ENCODE measurements at regions not wholly inside any gene's neighbourhood (a gene's known extent, or its start where the extent isn't known, plus 50 kb on each side); places are given as distances from the start of the nearest gene placed in this dataset.
"Not testable (repeated sequence)": the region's sequence is repeated elsewhere in the genome, so short reads cannot be mapped to it uniquely, and the experiment has no call there.

DNA sequence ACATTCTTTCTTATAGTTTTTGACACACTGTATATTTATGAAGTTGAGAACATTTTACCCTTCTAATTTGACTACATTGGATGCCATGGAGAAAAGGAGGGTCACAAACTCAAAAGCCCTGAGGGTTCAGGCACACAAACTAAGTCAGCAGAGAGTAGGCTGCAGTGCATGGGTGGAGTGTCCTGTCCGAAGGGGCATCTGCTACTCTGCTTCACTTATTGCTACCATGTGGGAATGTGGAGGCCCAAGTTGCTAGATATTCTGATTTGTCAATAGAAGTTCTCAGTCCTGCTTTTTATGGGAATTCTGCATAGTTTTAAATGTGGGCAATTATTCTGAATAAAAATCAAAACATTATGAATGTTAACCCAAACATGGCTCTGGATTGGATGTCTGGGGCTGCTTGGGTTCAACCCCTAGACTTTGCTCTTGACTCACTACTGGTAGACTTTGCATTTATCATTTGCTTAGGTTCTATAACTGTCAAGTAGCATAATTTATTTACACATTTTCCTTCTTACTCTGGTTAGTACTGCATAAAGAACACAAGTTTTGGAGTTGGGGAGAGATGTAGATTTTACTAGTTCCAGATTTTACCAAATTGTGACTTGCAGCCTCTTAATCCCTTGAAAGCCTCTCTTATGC, 255.1 kb downstream of the SPRY1 start:
- WGBS, 10 experiments = 0 to 100% (median 60%) methylated on average over 1 of the region's 1 CpG; no CpG with 5 or more reads in 6 of the 10 experiments
- peak in 3 of 8 experiments; percentile 44 to 63 (median 58) for ATAC-seq (replicated peaks in 6 of 8)
- Histone ChIP-seq H3K27ac (no peak overlapping the region), H3K4me1 (replicated peaks in 1 of 2) (peaks cover 13 to 18% of the 10 kb centered on the region in 2 donors), H3K4me3 (no peak overlapping the region)
- in situ Hi-C loops (cut with MboI; ENCODE audit: low pct_unique_long_range_greater_than_20kb in 2 of 9, low sequenced_read_pairs in 9 of 9, unreplicated experiment in 9 of 9) = loop anchor here in 3 of 9 experiments (25.0 kb wide), 4 partner anchors 239 to 564 kb away; partner anchors contain the start of gene SPRY1 (in 2 of the 3)

DNA sequence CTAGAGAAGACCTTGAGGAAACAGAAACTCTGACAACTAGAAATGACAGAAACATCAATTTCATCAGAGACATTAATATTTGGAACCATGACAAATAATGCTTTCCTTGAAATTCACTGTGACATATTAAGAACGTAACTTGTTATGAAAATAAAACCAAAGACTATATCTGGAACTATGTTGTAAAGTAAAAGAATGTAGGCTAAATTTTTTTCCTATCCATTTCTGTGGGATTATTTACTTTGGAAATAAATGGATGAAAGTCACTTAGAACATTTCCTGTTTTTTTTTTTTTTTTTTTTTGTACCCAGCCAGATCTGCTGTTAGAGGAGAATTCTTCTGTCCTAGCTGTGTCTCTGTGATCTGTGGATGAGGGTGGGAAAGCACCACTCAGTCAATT, 255.9 kb downstream of the SPRY1 start:
- WGBS, 10 experiments = 83 to 100% (median 100%) methylated on average over 1 of the region's 1 CpG; no CpG with 5 or more reads in 1 of the 10 experiments
- ATAC-seq (replicated peaks in 6 of 8) = no peak
- in situ Hi-C loops (cut with MboI; ENCODE audit: low pct_unique_long_range_greater_than_20kb in 2 of 9, low sequenced_read_pairs in 9 of 9, unreplicated experiment in 9 of 9) = loop anchor here in 3 of 9 experiments (25.0 kb wide), 4 partner anchors 240 to 565 kb away; partner anchors contain the start of gene SPRY1 (in 2 of the 3)

DNA sequence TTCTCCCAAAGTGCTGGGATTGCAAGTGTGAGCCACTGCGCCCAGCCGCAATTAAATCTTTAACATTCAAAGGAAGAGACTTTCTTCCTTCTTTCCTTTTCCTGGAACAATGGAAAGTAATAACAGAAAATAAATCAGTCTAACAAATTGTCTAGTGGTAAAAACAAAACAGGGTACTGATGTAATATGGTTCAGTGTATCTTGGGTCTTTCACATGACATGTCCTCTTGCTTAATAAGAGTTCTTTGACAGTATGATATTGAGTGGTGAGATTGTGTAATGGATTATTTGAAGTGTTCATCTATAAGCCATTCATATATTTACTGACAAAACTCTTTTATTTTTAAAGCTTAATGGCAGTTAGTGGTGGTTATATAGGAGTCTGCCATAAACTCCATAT, 256.6 kb downstream of the SPRY1 start:
- in situ Hi-C loops (cut with MboI; ENCODE audit: low pct_unique_long_range_greater_than_20kb in 2 of 9, low sequenced_read_pairs in 9 of 9, unreplicated experiment in 9 of 9) = loop anchor here in 3 of 9 experiments (25.0 kb wide), 4 partner anchors 241 to 566 kb away; partner anchors contain the start of gene SPRY1 (in 2 of the 3)
- peaks cover 13 to 18% of the 10 kb centered on the region in 2 donors for H3K4me1 ChIP-seq (replicated peaks in 1 of 2)
- no peak overlapping the region for H3K4me3 ChIP-seq
- no peak overlapping the region for H3K27ac ChIP-seq
- no peak for ATAC-seq (replicated peaks in 6 of 8)
- 88 to 100% (median 100%) methylated on average over 2 of the region's 2 CpGs; no CpG with 5 or more reads in 5 of the 10 experiments for WGBS, 10 experiments

More for the DNA sequence above, 255.9 kb downstream of the SPRY1 start:
- no peak overlapping the region for H3K27ac ChIP-seq
- H3K4me1 ChIP-seq (replicated peaks in 1 of 2) = peaks cover 13 to 18% of the 10 kb centered on the region in 2 donors
- no peak overlapping the region for H3K4me3 ChIP-seq

DNA sequence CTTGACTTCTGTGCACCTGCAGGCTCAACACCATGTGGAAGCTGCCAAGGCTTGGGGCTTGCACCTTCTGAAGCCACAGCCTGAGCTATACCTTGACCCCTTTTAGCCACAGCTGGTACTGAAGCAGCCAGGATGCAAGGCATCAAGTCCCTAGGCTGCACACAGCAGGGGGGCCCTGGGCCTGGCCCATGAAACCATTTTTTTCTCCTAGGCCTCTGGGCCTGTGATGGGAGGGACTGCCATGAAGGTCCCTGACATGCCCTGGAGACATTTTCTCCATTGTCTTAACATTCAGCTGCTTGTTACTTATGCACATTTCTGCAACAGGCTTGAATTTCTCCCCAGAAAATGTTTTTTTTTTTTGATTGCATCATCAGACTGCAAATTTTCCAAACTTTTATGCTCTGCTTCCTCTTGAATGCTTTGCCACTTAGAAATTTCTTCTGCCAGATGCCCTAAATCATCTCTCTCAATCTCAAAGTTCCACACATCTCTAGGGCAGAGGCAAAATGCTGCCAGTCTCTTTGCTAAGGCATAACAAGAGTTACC, 260.2 kb downstream of the SPRY1 start:
- H3K4me3 ChIP-seq; H3K4me1 ChIP-seq (replicated peaks in 1 of 2); H3K27ac ChIP-seq: not testable (repeated sequence)
- peak in 1 of 8 experiments; percentile 38 for ATAC-seq (replicated peaks in 6 of 8)
- in situ Hi-C loops (cut with MboI; ENCODE audit: low pct_unique_long_range_greater_than_20kb in 2 of 9, low sequenced_read_pairs in 9 of 9, unreplicated experiment in 9 of 9) = loop anchor here in 3 of 9 experiments (25.0 kb wide), 4 partner anchors 245 to 570 kb away; partner anchors contain the start of gene SPRY1 (in 2 of the 3)

DNA sequence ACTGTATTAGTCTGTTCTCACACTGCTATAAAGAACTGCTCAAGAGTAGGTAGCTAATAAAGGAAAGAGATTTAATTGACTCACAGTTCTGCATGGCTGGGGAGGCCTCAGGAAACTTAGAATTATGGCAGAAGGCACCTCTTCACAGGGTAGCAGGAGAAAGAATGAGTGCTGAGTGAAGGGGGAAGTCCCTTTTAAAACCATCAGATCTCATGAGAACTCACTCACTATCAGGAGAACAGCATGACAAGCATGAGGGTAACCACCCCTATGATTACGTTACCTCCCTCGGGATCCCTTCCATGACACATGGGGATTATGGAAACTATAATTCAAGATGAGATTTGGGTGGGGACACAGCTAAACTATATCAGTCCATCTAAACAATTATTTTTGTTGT, 261.0 kb downstream of the SPRY1 start:
- ATAC-seq (replicated peaks in 6 of 8); H3K4me1 ChIP-seq (replicated peaks in 1 of 2); H3K4me3 ChIP-seq; H3K27ac ChIP-seq: not testable (repeated sequence)
- in situ Hi-C loops (cut with MboI; ENCODE audit: low pct_unique_long_range_greater_than_20kb in 2 of 9, low sequenced_read_pairs in 9 of 9, unreplicated experiment in 9 of 9) = loop anchor here in 3 of 9 experiments (25.0 kb wide), 4 partner anchors 245 to 570 kb away; partner anchors contain the start of gene SPRY1 (in 2 of the 3)
- WGBS, 10 experiments = 80 to 100% (median 100%) methylated on average over 1 to 2 of the region's 2 CpGs; no CpG with 5 or more reads in 5 of the 10 experiments

DNA sequence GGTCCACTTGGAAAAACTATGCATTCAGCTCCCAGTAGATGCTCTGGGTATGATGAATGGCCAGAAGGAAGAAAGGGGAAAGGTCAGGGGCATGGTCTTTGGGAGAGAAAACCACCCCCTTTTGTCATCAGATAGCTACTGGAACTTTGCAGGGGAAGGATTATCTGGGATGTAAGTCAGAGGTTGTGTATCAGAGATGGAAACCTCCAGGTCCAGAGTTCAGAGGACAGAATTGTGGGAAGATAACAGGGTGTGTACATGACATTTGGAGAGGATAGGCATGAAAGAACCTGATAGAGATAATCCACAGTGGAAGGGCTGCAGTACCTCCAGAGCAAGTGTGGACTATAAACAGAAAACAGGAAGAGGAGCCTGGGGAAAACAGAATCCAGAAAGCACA, 262.7 kb downstream of the SPRY1 start:
- Histone ChIP-seq H3K4me1 (replicated peaks in 1 of 2) (no peaks in the 10 kb centered on the region), H3K27ac (no peak overlapping the region), H3K4me3 (no peak overlapping the region)
- ATAC-seq (replicated peaks in 6 of 8) = no peak
- in situ Hi-C loops (cut with MboI; ENCODE audit: low pct_unique_long_range_greater_than_20kb in 2 of 9, low sequenced_read_pairs in 9 of 9, unreplicated experiment in 9 of 9) = loop anchor here in 3 of 9 experiments (25.0 kb wide), 4 partner anchors 247 to 572 kb away; partner anchors contain the start of gene SPRY1 (in 2 of the 3)

DNA sequence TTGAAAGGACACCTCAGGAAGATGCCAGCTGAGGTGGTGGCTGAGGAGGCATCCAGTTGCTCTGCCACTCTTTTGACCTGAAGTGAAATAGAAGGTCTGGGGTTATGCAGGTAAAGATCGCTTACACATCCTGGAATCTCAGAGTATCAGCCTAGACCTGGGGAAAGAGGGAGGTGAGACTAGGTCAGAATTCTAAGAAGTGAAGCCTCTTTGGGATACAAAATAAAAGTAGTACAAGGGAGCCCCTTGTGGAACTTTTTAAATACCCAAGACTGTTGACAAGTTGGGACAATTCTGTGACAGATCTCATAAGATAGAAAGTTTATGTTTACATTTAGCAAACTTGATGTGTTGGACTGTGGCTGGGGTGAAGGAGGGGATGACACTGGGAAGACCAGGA, 263.1 kb downstream of the SPRY1 start:
- H3K4me1 ChIP-seq (replicated peaks in 1 of 2) = no peaks in the 10 kb centered on the region
- peak in 1 of 8 experiments; percentile 39 for ATAC-seq (replicated peaks in 6 of 8)
- no peak overlapping the region for H3K27ac ChIP-seq
- WGBS, 10 experiments = 92 to 100% (median 100%) methylated on average over 1 of the region's 1 CpG; no CpG with 5 or more reads in 6 of the 10 experiments
- in situ Hi-C loops (cut with MboI; ENCODE audit: low pct_unique_long_range_greater_than_20kb in 2 of 9, low sequenced_read_pairs in 9 of 9, unreplicated experiment in 9 of 9) = loop anchor here in 3 of 9 experiments (25.0 kb wide), 4 partner anchors 247 to 572 kb away; partner anchors contain the start of gene SPRY1 (in 2 of the 3)
- no peak overlapping the region for H3K4me3 ChIP-seq

DNA sequence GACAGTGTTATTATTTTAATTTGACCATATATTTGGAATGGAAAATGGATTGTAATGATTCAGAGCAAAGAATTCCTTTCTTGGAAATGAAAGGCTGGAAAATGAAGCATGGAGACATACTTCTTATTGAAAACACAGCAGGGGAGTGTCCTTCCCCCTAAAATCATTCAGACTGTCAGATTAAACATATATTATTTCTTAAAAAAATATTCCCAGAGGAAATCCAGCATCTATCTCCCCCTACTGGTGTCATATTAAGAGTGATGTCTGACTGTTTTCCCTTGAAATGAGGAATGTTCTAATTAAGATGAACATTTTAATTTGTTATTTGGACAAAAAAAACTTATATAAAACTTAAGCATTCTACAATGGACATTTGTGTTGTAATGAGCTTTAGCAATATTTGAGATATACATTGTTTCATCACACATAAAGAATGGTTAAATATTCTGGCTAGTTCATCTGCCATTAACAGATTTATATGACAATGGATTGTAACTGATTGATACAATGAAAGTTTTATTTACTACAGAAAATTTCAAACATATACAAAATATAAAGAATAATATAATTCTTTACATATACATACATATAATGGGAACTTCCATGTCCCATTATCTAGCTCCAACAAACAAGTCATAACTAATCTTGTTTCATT, 264.6 kb downstream of the SPRY1 start:
- Histone ChIP-seq H3K27ac (no peak overlapping the region), H3K4me3 (no peak overlapping the region), H3K4me1 (replicated peaks in 1 of 2) (no peaks in the 10 kb centered on the region)
- ATAC-seq (replicated peaks in 6 of 8) = no peak
- in situ Hi-C loops (cut with MboI; ENCODE audit: low pct_unique_long_range_greater_than_20kb in 2 of 9, low sequenced_read_pairs in 9 of 9, unreplicated experiment in 9 of 9) = loop anchor here in 3 of 9 experiments (25.0 kb wide), 4 partner anchors 249 to 574 kb away; partner anchors contain the start of gene SPRY1 (in 2 of the 3)

DNA sequence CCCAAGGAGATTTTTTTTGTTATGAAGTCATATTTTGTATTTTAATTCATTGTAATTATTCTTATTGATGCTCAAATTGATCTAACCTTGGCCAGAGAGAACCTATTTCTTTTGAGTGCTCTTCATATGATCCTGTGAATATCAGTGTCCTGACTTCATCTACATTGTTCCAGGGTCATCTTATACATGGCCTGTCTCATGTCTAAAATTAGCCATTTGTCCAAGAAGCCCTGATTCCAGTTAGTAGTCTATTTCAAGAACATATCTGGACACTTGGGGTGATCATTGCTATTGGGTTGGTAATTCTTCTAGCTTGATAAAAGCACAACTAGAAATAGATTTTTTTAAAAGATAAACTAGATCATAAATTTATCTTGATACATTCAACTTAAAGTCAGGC, 266.2 kb downstream of the SPRY1 start:
- ATAC-seq (replicated peaks in 6 of 8) = no peak
- H3K4me1 ChIP-seq (replicated peaks in 1 of 2) = no peaks in the 10 kb centered on the region
- H3K4me3 ChIP-seq = no peak overlapping the region
- H3K27ac ChIP-seq = no peak overlapping the region
- in situ Hi-C loops (cut with MboI; ENCODE audit: low pct_unique_long_range_greater_than_20kb in 2 of 9, low sequenced_read_pairs in 9 of 9, unreplicated experiment in 9 of 9) = loop anchor here in 3 of 9 experiments (25.0 kb wide), 4 partner anchors 251 to 576 kb away; partner anchors contain the start of gene SPRY1 (in 2 of the 3)

DNA sequence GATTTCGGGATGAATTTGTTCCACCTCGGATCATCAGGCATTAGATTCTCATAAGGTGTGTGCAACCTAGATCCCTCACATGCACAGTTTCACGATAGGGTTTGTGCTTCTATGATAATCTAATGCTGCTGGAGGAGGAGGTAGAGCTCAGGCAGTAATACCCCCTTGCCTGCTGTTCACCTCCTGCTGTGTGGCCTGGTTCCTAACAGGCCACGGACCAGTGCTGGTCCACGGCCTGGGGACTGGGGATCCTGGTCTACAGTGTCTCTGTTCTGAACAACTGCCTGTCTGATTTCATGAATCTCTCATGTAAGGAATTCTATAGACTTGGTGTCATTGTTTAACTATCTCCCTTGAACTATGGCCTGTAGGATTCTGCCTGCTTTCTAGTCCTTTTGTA, 269.9 kb downstream of the SPRY1 start:
- Histone ChIP-seq H3K27ac (no peak overlapping the region), H3K4me1 (replicated peaks in 1 of 2) (no peaks in the 10 kb centered on the region), H3K4me3 (no peak overlapping the region)
- in situ Hi-C loops (cut with MboI; ENCODE audit: low pct_unique_long_range_greater_than_20kb in 2 of 9, low sequenced_read_pairs in 9 of 9, unreplicated experiment in 9 of 9) = loop anchor here in 3 of 9 experiments (25.0 kb wide), 4 partner anchors 254 to 579 kb away; partner anchors contain the start of gene SPRY1 (in 2 of the 3)
- WGBS, 10 experiments = 57 to 100% (median 81%) methylated on average over 2 to 4 of the region's 5 CpGs; no CpG with 5 or more reads in 2 of the 10 experiments
- ATAC-seq (replicated peaks in 6 of 8) = no peak

DNA sequence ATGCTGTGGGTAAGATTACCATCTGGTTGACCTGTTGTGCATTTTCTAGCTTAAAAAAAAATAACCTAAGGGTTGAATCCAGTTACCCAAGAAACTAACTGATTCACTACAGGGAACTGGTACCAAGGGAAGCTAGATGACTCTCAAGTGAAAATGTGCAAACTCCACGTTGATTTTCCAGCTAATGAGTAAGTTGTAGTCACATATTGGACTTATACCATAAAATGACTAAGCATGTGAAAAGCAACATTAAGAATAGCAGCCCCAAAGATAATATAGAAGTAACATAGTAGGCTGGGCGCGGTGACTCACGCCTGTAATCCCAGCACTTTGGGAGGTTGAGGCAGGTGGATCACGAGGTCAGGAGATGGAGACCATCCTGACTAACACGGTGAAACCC, 270.9 kb downstream of the SPRY1 start:
- in situ Hi-C loops (cut with MboI; ENCODE audit: low pct_unique_long_range_greater_than_20kb in 2 of 9, low sequenced_read_pairs in 9 of 9, unreplicated experiment in 9 of 9) = loop anchor here in 3 of 9 experiments (25.0 kb wide), 4 partner anchors 255 to 580 kb away; partner anchors contain the start of gene SPRY1 (in 2 of the 3)
- ATAC-seq (replicated peaks in 6 of 8) = no peak
- H3K4me3 ChIP-seq = no peak overlapping the region
- 14 to 100% (median 86%) methylated on average over 1 to 2 of the region's 6 CpGs; no CpG with 5 or more reads in 3 of the 10 experiments for WGBS, 10 experiments
- H3K4me1 ChIP-seq (replicated peaks in 1 of 2) = no peaks in the 10 kb centered on the region
- H3K27ac ChIP-seq = no peak overlapping the region

DNA sequence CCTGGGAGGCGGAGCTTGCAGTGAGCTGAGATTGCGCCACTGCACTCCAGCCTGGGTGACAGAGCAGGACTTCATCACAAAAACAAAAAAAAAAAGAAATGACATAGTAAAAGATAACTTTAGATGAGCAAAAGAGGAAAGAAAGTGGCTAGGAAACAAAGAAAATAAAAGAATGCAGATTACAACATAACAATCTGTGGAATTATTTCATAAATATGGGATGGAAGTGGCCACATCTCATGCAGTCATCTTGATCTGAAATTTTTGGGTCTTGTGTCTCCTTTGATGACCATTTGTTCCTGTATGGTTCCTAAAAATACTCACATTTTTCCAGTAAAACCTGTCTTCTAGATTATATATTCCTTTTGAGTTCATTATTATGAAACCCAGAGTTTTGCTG, 271.4 kb downstream of the SPRY1 start:
- 85 to 100% (median 98%) methylated on average over 1 to 2 of the region's 2 CpGs for WGBS, 10 experiments
- H3K27ac ChIP-seq = no peak overlapping the region
- in situ Hi-C loops (cut with MboI; ENCODE audit: low pct_unique_long_range_greater_than_20kb in 2 of 9, low sequenced_read_pairs in 9 of 9, unreplicated experiment in 9 of 9) = loop anchor here in 3 of 9 experiments (25.0 kb wide), 4 partner anchors 256 to 581 kb away; partner anchors contain the start of gene SPRY1 (in 2 of the 3)

More for the DNA sequence above, 271.4 kb downstream of the SPRY1 start:
- Histone ChIP-seq H3K4me1 (replicated peaks in 1 of 2) (no peaks in the 10 kb centered on the region), H3K4me3 (no peak overlapping the region)
- no peak for ATAC-seq (replicated peaks in 6 of 8)

All from motor neuron (in vitro differentiated cells).